ENCODE measurements at regions not wholly inside any gene's neighbourhood (a gene's known extent, or its start where the extent isn't known, plus 50 kb on each side); places are given as distances from the start of the nearest gene placed in this dataset.
"Not testable (repeated sequence)": the region's sequence is repeated elsewhere in the genome, so short reads cannot be mapped to it uniquely, and the experiment has no call there.

GRCh38 chr5:145658435-145658834 is 176.7 kb downstream of the PRELID2 start:
- DNase-seq (no peak), ATAC-seq (no peak)

- not testable (repeated sequence) for ATAC-seq, DNase-seq
These were observed 182.4 kb downstream of the PRELID2 start for GRCh38 chr5:145652700-145653099.

DNA sequence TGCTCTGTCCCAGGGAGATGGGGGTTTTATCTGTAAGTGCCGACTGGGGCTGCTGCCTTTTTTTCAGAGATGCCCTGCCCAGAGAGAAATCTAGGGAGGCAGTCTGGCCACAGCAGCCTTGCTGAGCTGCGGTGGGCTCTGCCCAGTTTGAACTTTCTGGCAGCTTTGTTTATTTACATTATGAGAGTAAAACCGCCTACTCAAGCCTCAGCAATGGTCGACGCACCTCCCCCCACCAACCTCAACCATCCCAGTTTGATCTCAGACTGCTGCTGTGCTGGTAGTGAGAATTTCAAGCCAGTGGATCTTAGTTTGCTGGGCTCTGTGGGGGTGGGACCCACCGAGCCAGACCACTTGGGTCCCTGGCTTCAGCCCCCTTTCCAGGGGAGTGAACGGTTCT is 188.0 kb downstream of the PRELID2 start:
- not testable (repeated sequence) for DNase-seq, ATAC-seq

DNA sequence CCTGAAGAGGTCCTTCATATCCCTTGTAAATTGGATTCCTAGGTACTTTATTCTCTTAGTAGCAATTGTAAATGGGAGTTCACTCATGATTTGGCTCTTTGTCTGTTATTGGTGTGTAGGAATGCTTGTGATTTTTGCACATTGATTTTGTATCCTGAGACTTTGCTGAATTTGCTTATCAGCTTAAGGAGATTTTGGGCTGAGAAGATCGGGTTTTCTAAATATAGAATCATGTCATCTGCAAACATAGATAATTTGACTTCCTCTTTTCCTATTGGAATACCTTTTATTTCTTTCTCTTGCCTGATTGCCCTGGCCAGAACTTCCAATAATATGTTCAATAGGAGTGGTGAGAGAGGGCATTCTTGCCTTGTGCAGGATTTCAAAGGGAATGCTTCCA is 191.9 kb downstream of the PRELID2 start:
- ATAC-seq, DNase-seq: not testable (repeated sequence)

- DNase-seq (no peak), ATAC-seq (no peak)
These were observed 197.7 kb downstream of the PRELID2 start for GRCh38 chr5:145637396-145637795.

DNA sequence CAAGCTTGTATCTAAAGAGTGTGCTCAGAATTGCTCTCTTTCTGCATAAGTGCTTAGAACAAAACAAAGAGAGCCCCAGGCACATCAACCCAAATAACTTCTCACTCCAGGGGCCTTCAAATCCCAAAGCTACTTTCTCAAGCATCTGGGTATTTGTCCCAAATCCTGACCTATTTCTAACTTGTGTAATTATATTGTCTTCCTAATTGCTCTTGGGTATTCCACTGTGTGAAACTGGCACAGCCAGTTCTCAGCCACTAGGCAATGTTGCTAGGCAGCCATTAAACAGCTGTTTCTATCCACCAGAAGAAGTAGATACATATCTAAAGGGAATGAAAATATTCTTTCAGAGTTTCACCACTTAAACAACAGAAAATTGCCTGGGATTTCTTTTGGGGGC is 198.8 kb downstream of the PRELID2 start:
- no peak for DNase-seq
- ATAC-seq, result no peak

GRCh38 chr5:145633474-145633873 is 201.7 kb downstream of the PRELID2 start:
- DNase-seq (no peak), ATAC-seq (no peak)

DNA sequence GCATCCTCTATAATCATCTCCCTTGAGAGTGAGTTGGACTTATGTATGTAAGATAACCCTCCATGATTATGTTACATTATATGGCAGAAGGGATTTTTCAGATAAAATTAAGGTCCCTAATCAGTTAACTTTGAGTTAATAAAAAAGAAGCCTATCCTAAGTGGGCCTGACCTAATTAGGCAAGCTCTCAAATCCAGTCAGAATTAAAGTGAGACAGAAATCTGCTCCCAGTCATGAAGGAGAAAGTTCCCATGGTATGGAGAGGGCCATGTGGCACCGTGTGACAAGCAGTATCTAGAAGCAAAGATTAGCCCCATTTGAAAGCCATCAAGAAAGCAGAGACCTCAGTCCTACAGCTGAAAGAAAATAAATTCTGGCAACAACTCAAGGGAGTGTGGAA is 202.4 kb downstream of the PRELID2 start:
- ATAC-seq, result no peak
- DNase-seq, result no peak

GRCh38 chr5:145629047-145629446 is 206.1 kb downstream of the PRELID2 start:
- no peak for DNase-seq
- no peak for ATAC-seq

DNA sequence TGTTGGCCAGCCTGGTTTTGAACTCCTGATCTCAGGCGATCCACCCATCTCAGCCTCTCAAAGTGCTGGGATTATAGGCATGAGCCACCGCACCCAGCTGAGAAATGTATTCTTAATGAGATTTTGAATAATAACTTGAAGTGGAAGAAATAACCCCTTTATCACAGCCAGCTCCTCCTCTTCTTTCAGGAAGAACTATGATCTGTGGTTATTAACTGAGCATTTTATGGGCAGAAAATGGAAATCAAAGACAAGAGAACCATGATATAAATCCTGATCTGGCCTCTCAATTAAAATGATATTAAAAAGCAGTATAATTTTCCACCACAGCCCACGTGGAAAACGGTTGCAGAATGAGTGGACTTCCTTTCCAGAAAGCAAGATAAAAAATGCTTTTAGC is 206.6 kb downstream of the PRELID2 start:
- ATAC-seq, result no peak
- no peak for DNase-seq

GRCh38 chr5:145619806-145620310 is 215.3 kb downstream of the PRELID2 start:
- no peak for ATAC-seq

GRCh38 chr5:145616739-145617138 is 218.4 kb downstream of the PRELID2 start:
- DNase-seq, ATAC-seq: not testable (repeated sequence)

More at GRCh38 chr5:145619806-145620310, 215.3 kb downstream of the PRELID2 start:
- no peak for DNase-seq

GRCh38 chr5:145598983-145599382 is 236.2 kb downstream of the PRELID2 start:
- ATAC-seq (no peak), DNase-seq (no peak)

DNA sequence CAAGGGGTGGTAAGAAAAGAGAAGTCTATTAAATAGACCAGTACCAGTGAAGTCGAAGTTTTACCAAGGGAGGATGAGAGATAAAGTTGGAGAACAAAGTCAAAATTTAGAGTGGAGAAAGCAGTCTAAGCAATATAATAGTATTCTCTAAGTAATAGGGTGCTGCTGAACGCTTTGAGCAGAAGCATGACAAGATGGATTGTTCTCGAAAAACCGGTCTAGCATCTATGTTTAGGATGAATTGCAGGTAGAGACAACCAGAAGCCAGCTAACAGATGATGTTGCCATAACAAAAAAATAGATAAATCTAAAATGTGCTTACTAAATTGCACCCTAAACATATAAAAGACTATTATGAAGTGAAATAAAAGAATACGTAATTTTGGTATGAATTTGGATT is 237.0 kb downstream of the PRELID2 start:
- DNase-seq (no peak), ATAC-seq (no peak)

- DNase-seq, result no peak
- no peak for ATAC-seq
These were observed 243.6 kb downstream of the PRELID2 start for GRCh38 chr5:145591578-145591977.

DNA sequence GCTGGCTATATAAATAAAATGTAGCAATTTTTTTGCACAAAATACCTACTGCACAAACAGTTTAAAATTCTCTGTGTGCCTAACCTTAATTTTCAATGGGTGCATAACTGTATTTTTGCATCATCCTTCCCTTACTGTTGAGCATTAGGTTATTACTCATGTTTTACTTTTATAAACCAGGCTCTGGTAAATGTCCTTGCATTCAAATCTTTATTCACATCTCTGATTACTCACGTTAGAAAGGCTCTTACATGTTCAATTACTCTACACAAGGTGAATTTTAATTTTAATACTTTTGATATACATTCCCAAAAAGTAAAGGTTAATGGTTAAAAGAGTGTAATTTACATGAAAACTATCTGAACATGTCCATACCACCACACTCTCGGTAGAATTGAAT is 246.1 kb downstream of the PRELID2 start:
- ATAC-seq, result no peak

GRCh38 chr5:145588558-145588957 is 246.6 kb downstream of the PRELID2 start:
- ATAC-seq, result no peak

More for the DNA sequence above, 246.1 kb downstream of the PRELID2 start:
- DNase-seq, result no peak

DNA sequence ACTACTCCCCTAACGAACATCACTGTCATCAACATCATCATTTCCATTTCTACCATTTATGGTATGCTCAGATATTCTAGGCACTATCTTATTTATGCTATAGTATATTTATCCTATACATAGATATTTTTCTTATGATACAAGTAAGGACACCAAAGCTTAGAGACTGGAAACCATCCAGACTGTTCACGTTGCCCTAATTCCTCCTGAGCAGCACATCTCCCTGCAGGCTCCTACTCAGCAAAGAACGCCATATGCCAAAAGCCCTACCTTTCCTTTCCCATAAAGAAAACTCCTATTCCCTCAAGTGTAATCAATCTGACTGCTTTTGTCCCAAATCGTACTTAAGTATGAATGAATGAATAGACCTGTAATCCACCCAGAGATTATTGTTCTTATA is 247.0 kb downstream of the PRELID2 start:
- no peak for ATAC-seq

More at GRCh38 chr5:145588558-145588957, 246.6 kb downstream of the PRELID2 start:
- DNase-seq, result no peak

GRCh38 chr5:145587710-145588109 is 247.4 kb downstream of the PRELID2 start:
- no peak for DNase-seq
- peak; percentile 88 for ATAC-seq

More for the DNA sequence above, 247.0 kb downstream of the PRELID2 start:
- no peak for DNase-seq

GRCh38 chr5:145587308-145587672 is 247.9 kb downstream of the PRELID2 start:
- DNase-seq (no peak), ATAC-seq (no peak)

- DNase-seq (no peak), ATAC-seq (no peak)
These were observed 248.4 kb downstream of the PRELID2 start for GRCh38 chr5:145586661-145587307.

DNA sequence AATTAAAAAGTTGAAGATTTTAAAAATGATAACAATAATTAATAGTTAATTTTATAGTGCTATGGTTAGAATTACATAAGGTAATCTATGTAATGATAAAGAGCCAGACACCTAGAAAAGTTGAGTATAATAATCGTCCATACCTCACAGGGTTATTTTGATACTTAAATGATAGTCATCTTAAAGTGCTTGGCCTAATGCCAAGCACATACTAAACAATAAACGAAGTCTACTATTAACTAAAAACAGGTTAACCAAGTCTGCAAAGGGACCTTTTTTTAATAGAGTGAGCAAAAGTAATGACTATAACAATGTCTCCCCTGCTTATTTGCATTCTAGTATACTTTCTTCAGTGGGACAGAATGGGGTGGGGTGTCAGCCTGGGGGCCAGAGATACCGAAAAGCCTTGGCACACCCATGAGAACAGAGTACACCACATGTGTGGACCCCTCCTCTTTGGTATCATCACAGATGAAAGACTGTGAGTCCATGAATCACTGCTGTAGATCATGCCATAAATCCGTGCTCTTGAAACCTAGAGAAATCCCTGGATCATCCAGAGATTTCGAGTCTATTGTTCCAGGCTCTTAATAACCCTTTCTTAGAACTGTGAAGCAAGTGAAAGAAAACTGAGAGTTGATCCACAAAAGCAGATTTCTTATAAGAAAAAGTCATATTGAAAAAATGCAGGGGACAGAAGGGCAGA is 249.5 kb downstream of the PRELID2 start:
- ATAC-seq (no peak), DNase-seq (no peak)

DNA sequence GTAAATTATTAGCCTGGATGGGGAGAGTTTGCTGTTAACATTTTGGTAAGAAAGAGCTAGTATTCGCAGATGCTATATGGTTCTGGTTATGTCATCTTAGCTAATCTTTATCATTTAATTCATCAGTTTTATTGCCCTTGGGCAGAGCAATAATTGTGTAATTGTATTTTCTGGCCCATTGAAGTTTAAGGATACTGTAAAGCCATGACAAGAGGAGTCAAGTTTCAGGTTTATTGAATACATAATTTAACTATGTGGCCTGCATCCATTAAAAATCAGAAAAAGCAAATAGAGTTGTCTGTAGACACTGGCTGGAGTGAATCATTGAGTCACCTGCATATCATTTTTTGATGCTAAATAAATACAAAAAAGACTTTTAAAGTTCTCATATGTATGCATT is 255.8 kb downstream of the PRELID2 start:
- DNase-seq, result no peak
- ATAC-seq, result no peak

All from stimulated activated naive CD8-positive, alpha-beta T cell treated with anti-CD3 and anti-CD28 coated beads, Interleukin-15, Interleukin-2, amounts not matched to agents 100 U/mL and 50 U/mL, for 24 hours (primary cell).